ENCODE measurements at regions not wholly inside any gene's neighbourhood (a gene's known extent, or its start where the extent isn't known, plus 50 kb on each side); places are given as distances from the start of the nearest gene placed in this dataset.

DNA sequence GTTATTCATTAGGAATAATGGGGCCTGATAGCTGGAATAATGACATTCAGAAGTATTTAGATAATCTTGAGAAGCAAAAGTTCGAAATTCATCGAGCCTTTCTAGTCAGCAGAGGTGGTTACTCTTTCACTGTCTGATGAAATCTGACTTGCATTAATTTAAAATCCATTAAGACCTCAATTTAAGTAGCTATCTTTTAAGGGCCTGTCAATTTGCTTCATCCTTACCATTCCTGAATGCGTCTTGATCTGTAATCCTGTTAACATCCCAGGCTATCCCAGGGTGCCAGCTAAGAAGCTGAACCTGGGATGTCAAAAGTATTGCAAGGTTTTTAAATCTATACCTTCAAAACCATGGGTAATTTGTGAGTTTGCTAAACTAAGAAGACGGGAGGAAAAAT lies 1491.0 kb upstream of the MIR17HG start:
- TF ChIP-seq, protein P1, sequence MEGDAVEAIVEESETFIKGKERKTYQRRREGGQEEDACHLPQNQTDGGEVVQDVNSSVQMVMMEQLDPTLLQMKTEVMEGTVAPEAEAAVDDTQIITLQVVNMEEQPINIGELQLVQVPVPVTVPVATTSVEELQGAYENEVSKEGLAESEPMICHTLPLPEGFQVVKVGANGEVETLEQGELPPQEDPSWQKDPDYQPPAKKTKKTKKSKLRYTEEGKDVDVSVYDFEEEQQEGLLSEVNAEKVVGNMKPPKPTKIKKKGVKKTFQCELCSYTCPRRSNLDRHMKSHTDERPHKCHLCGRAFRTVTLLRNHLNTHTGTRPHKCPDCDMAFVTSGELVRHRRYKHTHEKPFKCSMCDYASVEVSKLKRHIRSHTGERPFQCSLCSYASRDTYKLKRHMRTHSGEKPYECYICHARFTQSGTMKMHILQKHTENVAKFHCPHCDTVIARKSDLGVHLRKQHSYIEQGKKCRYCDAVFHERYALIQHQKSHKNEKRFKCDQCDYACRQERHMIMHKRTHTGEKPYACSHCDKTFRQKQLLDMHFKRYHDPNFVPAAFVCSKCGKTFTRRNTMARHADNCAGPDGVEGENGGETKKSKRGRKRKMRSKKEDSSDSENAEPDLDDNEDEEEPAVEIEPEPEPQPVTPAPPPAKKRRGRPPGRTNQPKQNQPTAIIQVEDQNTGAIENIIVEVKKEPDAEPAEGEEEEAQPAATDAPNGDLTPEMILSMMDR (IDR thresholded peaks at IDR 0.05) = no peak
- no peak for TF ChIP-seq POLR2A (IDR thresholded peaks at IDR 0.05)

Measured in thyroid gland (tissue), 4 donors.